ENCODE measurements at regions not wholly inside any gene's neighbourhood (a gene's known extent, or its start where the extent isn't known, plus 50 kb on each side); places are given as distances from the start of the nearest gene placed in this dataset.

- DNase-seq (ENCODE audit: low read depth): no peak
- TF ChIP-seq, protein P1, sequence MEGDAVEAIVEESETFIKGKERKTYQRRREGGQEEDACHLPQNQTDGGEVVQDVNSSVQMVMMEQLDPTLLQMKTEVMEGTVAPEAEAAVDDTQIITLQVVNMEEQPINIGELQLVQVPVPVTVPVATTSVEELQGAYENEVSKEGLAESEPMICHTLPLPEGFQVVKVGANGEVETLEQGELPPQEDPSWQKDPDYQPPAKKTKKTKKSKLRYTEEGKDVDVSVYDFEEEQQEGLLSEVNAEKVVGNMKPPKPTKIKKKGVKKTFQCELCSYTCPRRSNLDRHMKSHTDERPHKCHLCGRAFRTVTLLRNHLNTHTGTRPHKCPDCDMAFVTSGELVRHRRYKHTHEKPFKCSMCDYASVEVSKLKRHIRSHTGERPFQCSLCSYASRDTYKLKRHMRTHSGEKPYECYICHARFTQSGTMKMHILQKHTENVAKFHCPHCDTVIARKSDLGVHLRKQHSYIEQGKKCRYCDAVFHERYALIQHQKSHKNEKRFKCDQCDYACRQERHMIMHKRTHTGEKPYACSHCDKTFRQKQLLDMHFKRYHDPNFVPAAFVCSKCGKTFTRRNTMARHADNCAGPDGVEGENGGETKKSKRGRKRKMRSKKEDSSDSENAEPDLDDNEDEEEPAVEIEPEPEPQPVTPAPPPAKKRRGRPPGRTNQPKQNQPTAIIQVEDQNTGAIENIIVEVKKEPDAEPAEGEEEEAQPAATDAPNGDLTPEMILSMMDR (IDR thresholded peaks at IDR 0.05; ENCODE audit: insufficient read depth, low read depth, low read length, missing control alignments): no peak
- no peak overlapping the region for H3K4me3 ChIP-seq (ENCODE audit: low read length)
Measured at GRCh38 chr13:29993196-29993595, 142.8 kb upstream of the UBL3 start.

- DNase-seq (ENCODE audit: low read depth): peak; percentile 88
- TF ChIP-seq, protein P1 (IDR thresholded peaks at IDR 0.05; ENCODE audit: insufficient read depth, low read depth, low read length, missing control alignments): no peak
- no peak overlapping the region for H3K4me3 ChIP-seq (ENCODE audit: low read length)
Measured at GRCh38 chr13:29991343-29991742, 140.9 kb upstream of the UBL3 start.

DNA sequence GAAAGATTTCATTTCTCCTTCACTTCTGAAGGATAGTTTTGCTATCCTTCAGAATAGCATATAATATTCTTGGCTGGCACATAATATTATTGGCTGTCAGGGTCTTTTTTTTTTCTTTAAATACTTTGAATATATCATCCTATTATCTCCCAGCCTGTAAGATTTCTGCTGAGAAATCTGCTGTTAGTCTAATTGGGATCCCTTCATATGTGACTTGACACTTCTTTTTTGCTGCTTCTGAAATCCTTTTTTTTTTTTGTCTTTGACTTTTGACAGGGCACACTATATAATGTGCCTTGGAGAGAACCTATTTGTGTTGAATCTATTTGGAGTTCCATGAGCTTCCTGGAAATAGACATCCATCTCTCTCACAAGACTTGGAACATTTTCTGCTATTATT lies 136.9 kb upstream of the UBL3 start:
- TF ChIP-seq, protein P1 (IDR thresholded peaks at IDR 0.05; ENCODE audit: insufficient read depth, low read depth, low read length, missing control alignments): no peak
- no peak for DNase-seq (ENCODE audit: low read depth)
- no peak overlapping the region for H3K4me3 ChIP-seq (ENCODE audit: low read length)

DNA sequence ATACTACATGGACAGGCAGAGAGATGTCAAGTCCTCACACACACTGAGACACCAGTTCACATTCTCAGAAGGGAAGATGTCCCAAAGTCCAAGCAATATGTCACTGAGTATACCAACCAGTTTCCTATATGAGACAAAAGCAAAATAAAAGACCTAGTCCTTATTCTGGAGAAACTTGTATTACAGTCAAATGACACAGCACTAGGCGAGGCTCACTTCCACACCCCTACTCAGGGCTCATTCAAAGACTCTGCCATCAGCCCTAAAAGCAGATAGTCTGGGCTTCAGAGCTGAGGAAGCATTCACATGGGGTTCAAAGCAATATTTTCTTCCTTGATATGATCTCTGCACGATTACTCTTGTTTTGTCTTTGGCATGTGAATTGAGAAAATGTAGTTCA lies 129.9 kb upstream of the UBL3 start:
- TF ChIP-seq, protein P1 (IDR thresholded peaks at IDR 0.05; ENCODE audit: insufficient read depth, low read depth, low read length, missing control alignments): no peak
- H3K4me3 ChIP-seq (ENCODE audit: low read length): no peak overlapping the region
- DNase-seq (ENCODE audit: low read depth): peak; percentile 27

DNA sequence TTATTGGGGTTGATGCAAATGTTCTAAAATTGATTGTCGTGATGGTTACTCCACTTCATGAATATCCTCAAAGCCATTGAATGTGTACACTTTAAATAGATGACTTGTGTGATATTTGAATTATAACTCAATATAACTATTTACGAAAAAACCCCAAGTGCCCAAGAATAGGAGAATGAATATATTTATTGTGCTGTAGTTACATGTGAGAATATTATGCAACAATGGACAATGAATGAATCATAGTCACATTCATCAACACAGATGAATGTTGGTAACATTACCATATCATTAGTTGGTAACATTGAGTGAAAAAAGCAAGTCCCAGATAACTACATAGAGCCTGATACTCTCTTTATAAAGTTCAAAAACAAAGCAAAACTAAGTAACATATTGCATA lies 127.8 kb upstream of the UBL3 start:
- DNase-seq (ENCODE audit: low read depth): peak; percentile 64
- no peak overlapping the region for H3K4me3 ChIP-seq (ENCODE audit: low read length)
- TF ChIP-seq, protein P1 (IDR thresholded peaks at IDR 0.05; ENCODE audit: insufficient read depth, low read depth, low read length, missing control alignments): no peak

DNA sequence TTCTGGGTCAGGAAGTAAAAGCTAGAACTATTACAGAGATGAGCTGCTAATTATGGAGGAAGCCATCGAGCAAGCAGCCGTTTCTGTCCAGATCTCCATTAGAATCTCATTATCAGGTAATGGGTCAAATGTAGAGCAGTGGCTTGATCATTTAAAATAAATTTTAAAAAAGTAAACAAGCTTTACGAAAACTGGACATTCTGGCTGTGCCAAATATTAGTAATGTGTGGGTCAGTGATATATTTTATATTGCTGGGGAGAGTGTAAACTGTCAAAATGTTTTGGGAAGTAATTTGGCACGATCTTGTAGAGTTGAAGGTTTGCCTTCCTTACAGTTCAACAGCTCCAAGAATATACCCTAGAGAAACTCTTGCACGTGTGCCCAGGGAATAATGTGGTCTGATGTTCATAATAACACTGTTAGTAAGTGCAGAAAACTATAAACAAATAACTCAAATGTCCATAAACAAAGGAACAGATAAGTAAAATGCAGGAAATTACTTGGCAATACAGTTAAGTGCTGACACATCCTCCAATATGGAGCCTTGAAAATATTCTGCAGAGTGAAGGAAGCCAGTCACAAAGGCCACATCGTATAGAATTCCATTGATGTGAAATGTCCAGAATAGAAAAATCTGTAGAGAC lies 127.2 kb upstream of the UBL3 start:
- no peak overlapping the region for H3K4me3 ChIP-seq (ENCODE audit: low read length)
- DNase-seq (ENCODE audit: low read depth): no peak
- TF ChIP-seq, protein P1 (IDR thresholded peaks at IDR 0.05; ENCODE audit: insufficient read depth, low read depth, low read length, missing control alignments): no peak

GRCh38 chr13:29976535-29976934 lies 126.1 kb upstream of the UBL3 start:
- H3K4me3 ChIP-seq (ENCODE audit: low read length): no peak overlapping the region
- no peak for DNase-seq (ENCODE audit: low read depth)
- TF ChIP-seq, protein P1 (IDR thresholded peaks at IDR 0.05; ENCODE audit: insufficient read depth, low read depth, low read length, missing control alignments): no peak

All from epithelial cell of esophagus (primary cell).